H9 (cell line): ENCODE measurements at regions not wholly inside any gene's neighbourhood (a gene's known extent, or its start where the extent isn't known, plus 50 kb on each side); places are given as distances from the start of the nearest gene placed in this dataset.

Experiments
- DNase-seq: peaks from one replicate; pipeline ENCODE4 v3.0.0-alpha.2; 2017
- H2AFZ ChIP-seq: one replicate; pipeline ENCODE4 v1.6.1; 2013; ENCODE audit warnings: mild to moderate bottlenecking, low read length, control low read depth, moderate library complexity
- H2AK5ac ChIP-seq: 2 replicates; pipeline ENCODE4 v1.6.1; 2013; ENCODE audit warnings: low read length, control low read depth, mixed read lengths; ENCODE audit not compliant: insufficient read length
- H2BK120ac ChIP-seq: one replicate; pipeline ENCODE4 v1.6.1; 2013; ENCODE audit warnings: low read depth, mild to moderate bottlenecking, low read length, control low read depth, inconsistent platforms; ENCODE audit not compliant: poor library complexity, severe bottlenecking
- H2BK12ac ChIP-seq: 2 replicates; pipeline ENCODE4 v1.6.1; 2013; ENCODE audit warnings: low read length, control low read depth, mixed read lengths, low read depth; ENCODE audit not compliant: insufficient read length
- H2BK15ac ChIP-seq: 2 replicates; pipeline ENCODE4 v1.6.1; 2013; ENCODE audit warnings: low read depth, low read length, control low read depth
- H2BK20ac ChIP-seq: one replicate; pipeline ENCODE4 v1.6.1; 2013; ENCODE audit warnings: low read depth, mild to moderate bottlenecking, low read length, control low read depth, inconsistent platforms; ENCODE audit not compliant: poor library complexity, severe bottlenecking
- H2BK5ac ChIP-seq: 2 replicates; pipeline ENCODE4 v1.6.1; 2013; ENCODE audit warnings: low read length, control low read depth, mixed read lengths; ENCODE audit not compliant: insufficient read length
- H3K14ac ChIP-seq: 2 replicates; pipeline ENCODE4 v1.6.1; 2013; ENCODE audit warnings: low read length, control low read depth; ENCODE audit not compliant: insufficient read depth
- H3K18ac ChIP-seq: 2 replicates; pipeline ENCODE4 v1.6.1; 2013; ENCODE audit warnings: low read depth, mild to moderate bottlenecking, mixed read lengths, low read length, control low read depth; ENCODE audit not compliant: insufficient read length
- H3K23ac ChIP-seq: 2 replicates; pipeline ENCODE4 v1.6.1; 2013; ENCODE audit warnings: low read length, control low read depth, mixed read lengths, low read depth; ENCODE audit not compliant: insufficient read length
- H3K23me2 ChIP-seq: 2 replicates; pipeline ENCODE4 v1.6.1; 2013; ENCODE audit warnings: low read depth, mild to moderate bottlenecking, mixed read lengths, low read length, control low read depth; ENCODE audit not compliant: insufficient read length, poor library complexity, severe bottlenecking
- H3K27ac ChIP-seq: 2 replicates; pipeline ENCODE4 v1.5.1; 2013; ENCODE audit warnings: low read length, control low read depth, mixed read lengths, low read depth; ENCODE audit not compliant: insufficient read length
- H3K27me3 ChIP-seq: 2 replicates; pipeline ENCODE4 v1.6.1; 2013; ENCODE audit warnings: low read length, control low read depth, inconsistent platforms; ENCODE audit not compliant: insufficient read depth
- H3K4ac ChIP-seq: 2 replicates; pipeline ENCODE4 v1.6.1; 2013; ENCODE audit warnings: low read depth, mild to moderate bottlenecking, control low read depth, inconsistent platforms, low read length, moderate library complexity
- H3K4me1 ChIP-seq: 2 replicates; pipeline ENCODE4 v1.6.1; 2013; ENCODE audit warnings: low read length, control low read depth, inconsistent platforms; ENCODE audit not compliant: insufficient read depth
- H3K4me2 ChIP-seq: 2 replicates; pipeline ENCODE4 v1.6.1; 2013; ENCODE audit warnings: low read length, control low read depth, mixed read lengths; ENCODE audit not compliant: insufficient read length, insufficient read depth
- H3K56ac ChIP-seq: 2 replicates; pipeline ENCODE4 v1.6.1; 2013; ENCODE audit warnings: low read depth, mild to moderate bottlenecking, mixed read lengths, low read length, control low read depth; ENCODE audit not compliant: insufficient read length
- H3K79me1 ChIP-seq: 2 replicates; pipeline ENCODE4 v1.6.1; 2013; ENCODE audit warnings: low read depth, mild to moderate bottlenecking, moderate library complexity, low read length, control low read depth, inconsistent platforms; ENCODE audit not compliant: insufficient read depth, poor library complexity, severe bottlenecking
- H3K79me2 ChIP-seq: 2 replicates; pipeline ENCODE4 v1.6.1; 2013; ENCODE audit warnings: low read length, control low read depth, inconsistent platforms; ENCODE audit not compliant: insufficient read depth
- H3K9ac ChIP-seq: 2 replicates; pipeline ENCODE4 v1.6.1; 2013; ENCODE audit warnings: low read length, control low read depth, mixed read lengths; ENCODE audit not compliant: insufficient read length; ENCODE audit errors: extremely low read depth
- H3K9me3 ChIP-seq: one replicate; pipeline ENCODE4 v1.6.1; 2013; ENCODE audit warnings: low read depth, low read length, inconsistent platforms; ENCODE audit not compliant: control insufficient read depth
- H3T11ph ChIP-seq: one replicate; pipeline ENCODE4 v1.6.1; 2013; ENCODE audit warnings: mild to moderate bottlenecking, low read length, control low read depth, inconsistent platforms
- H4K20me1 ChIP-seq: one replicate; pipeline ENCODE4 v1.6.1; 2013; ENCODE audit not compliant: control insufficient read depth, insufficient read length, insufficient read depth
- H4K5ac ChIP-seq: 2 replicates; pipeline ENCODE4 v1.6.1; 2013; ENCODE audit warnings: low read depth, mild to moderate bottlenecking, mixed read lengths, low read length, control low read depth; ENCODE audit not compliant: insufficient read length
- H4K8ac ChIP-seq: replicated peaks from 2 replicates; pipeline ENCODE4 v1.6.1; 2013; ENCODE audit warnings: low read length, control low read depth, mixed read lengths, low read depth; ENCODE audit not compliant: insufficient read length
- H4K91ac ChIP-seq: 2 replicates; pipeline ENCODE4 v1.6.1; 2013; ENCODE audit warnings: low read depth, mild to moderate bottlenecking, moderate library complexity, mixed read lengths, low read length, control low read depth; ENCODE audit not compliant: insufficient read length
- H3K27ac Mint-ChIP-seq, 3 experiments: 2 replicates in 2 of 3; 3 replicates in 1 of 3; pipeline ENCODE4 v1.8.0; 2020 to 2021; ENCODE audit warnings: mixed read lengths in 3 of 3, mild to moderate bottlenecking in 1 of 3, moderate library complexity in 1 of 3
- H3K27me3 Mint-ChIP-seq: 2 replicates; pipeline ENCODE4 v1.8.0; 2021; ENCODE audit warnings: low read depth, mild to moderate bottlenecking, moderate library complexity, mixed read lengths
- H3K36me3 Mint-ChIP-seq, 3 experiments: 2 replicates in 2 of 3; 3 replicates in 1 of 3; pipeline ENCODE4 v1.8.0; 2020 to 2021; ENCODE audit warnings: low read depth in 3 of 3, mixed read lengths in 3 of 3; ENCODE audit not compliant: insufficient read depth in 1 of 3
- H3K4me1 Mint-ChIP-seq, 2 experiments: 2 replicates each; pipeline ENCODE4 v1.8.0; 2020; ENCODE audit warnings: mixed read lengths in 2 of 2
- H3K4me3 Mint-ChIP-seq, 2 experiments: 2 replicates in 1 of 2; 3 replicates in 1 of 2; pipeline ENCODE4 v1.8.0; 2020 to 2021; ENCODE audit warnings: mild to moderate bottlenecking in 2 of 2, mixed read lengths in 2 of 2, moderate library complexity in 1 of 2
- H3K9me3 Mint-ChIP-seq, 2 experiments: 2 replicates in 1 of 2; 3 replicates in 1 of 2; pipeline ENCODE4 v1.8.0; 2020; ENCODE audit warnings: mild to moderate bottlenecking in 2 of 2, mixed read lengths in 2 of 2, moderate library complexity in 1 of 2
- WGBS: extraction: QIAGEN DNeasy Blood & Tissue Kit; methylation state at CpG from one replicate; pipeline ENCODE4 v1.1.7; 2013; ENCODE audit warnings: missing lambda C conversion rate, low lambda C conversion rate, mixed read lengths; ENCODE audit not compliant: insufficient read length; ENCODE audit errors: extremely low coverage; 5-methylcytosine and 5-hydroxymethylcytosine counted together
- TF ChIP-seq, protein P1 (sequence below): fragments of 200-600 bp; sonication (generic); conservative IDR thresholded peaks from 3 replicates; pipeline ENCODE4 v1.8.0; 2021; ENCODE audit warnings: antibody characterized with exemption, mild to moderate bottlenecking

DNA sequence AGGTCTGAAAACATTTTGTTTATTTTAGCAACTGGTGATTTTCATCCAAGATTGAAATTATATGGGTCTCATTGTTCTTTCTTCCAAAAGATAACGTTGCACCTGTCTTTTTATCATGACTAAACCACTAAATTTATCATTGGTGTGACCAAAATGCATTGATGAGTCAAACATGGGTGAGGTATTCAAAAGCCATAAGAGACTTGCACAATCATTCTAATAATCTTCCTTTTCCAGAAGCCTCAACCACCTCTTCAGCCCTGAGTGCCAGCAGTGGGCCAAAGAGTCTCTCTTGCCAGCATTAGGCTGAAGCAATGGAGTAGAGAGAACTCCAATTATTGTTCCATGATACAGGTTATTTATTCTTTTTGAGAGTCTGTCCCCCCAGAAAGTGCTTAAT lies 198.9 kb downstream of the LURAP1L start:
- no peaks in the 10 kb centered on the region for H3K23me2 ChIP-seq
- H2AFZ ChIP-seq = no peak overlapping the region
- no peak overlapping the region for H2BK15ac ChIP-seq
- H3K79me1 ChIP-seq = no peaks in the 10 kb centered on the region
- Mint-ChIP-seq H3K27ac (no peak overlapping the region), H3K36me3 (no peaks in the 10 kb centered on the region; a peak in 1 of 7 replicates), H3K4me3 (no peak overlapping the region), H3K4me1 (peaks cover 3 to 4% of the 10 kb centered on the region in 2 experiments; a peak in 2 of 4 replicates), H3K9me3 (no peaks in the 10 kb centered on the region), H3K27me3 (no peaks in the 10 kb centered on the region)
- no peak overlapping the region for H3T11ph ChIP-seq
- H3K56ac ChIP-seq = no peak overlapping the region
- no peak overlapping the region for H4K91ac ChIP-seq
- no peak overlapping the region for H2BK5ac ChIP-seq
- no peak overlapping the region for H2AK5ac ChIP-seq
- no peak overlapping the region for H3K4ac ChIP-seq
- no peaks in the 10 kb centered on the region for H3K27me3 ChIP-seq
- no peak overlapping the region for H2BK20ac ChIP-seq
- no CpG with 5 or more reads among the region's 1 CpG for WGBS
- no peaks in the 10 kb centered on the region for H3K9me3 ChIP-seq
- H3K79me2 ChIP-seq = no peaks in the 10 kb centered on the region
- no peak overlapping the region for H4K8ac ChIP-seq
- H4K5ac ChIP-seq = no peak overlapping the region
- no peak overlapping the region for H3K23ac ChIP-seq
- H3K14ac ChIP-seq = no peak overlapping the region
- no peaks in the 10 kb centered on the region for H4K20me1 ChIP-seq
- H3K4me2 ChIP-seq = no peak overlapping the region
- H3K18ac ChIP-seq = no peak overlapping the region
- no peak overlapping the region for H3K27ac ChIP-seq
- DNase-seq = no peak
- H2BK12ac ChIP-seq = no peak overlapping the region
- TF ChIP-seq, protein P1, sequence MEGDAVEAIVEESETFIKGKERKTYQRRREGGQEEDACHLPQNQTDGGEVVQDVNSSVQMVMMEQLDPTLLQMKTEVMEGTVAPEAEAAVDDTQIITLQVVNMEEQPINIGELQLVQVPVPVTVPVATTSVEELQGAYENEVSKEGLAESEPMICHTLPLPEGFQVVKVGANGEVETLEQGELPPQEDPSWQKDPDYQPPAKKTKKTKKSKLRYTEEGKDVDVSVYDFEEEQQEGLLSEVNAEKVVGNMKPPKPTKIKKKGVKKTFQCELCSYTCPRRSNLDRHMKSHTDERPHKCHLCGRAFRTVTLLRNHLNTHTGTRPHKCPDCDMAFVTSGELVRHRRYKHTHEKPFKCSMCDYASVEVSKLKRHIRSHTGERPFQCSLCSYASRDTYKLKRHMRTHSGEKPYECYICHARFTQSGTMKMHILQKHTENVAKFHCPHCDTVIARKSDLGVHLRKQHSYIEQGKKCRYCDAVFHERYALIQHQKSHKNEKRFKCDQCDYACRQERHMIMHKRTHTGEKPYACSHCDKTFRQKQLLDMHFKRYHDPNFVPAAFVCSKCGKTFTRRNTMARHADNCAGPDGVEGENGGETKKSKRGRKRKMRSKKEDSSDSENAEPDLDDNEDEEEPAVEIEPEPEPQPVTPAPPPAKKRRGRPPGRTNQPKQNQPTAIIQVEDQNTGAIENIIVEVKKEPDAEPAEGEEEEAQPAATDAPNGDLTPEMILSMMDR = no peak
- no peaks in the 10 kb centered on the region for H3K4me1 ChIP-seq
- no peak overlapping the region for H2BK120ac ChIP-seq
- H3K9ac ChIP-seq = no peak overlapping the region
